ENCODE measurements at regions not wholly inside any gene's neighbourhood (a gene's known extent, or its start where the extent isn't known, plus 50 kb on each side); places are given as distances from the start of the nearest gene placed in this dataset.

GRCh38 chr18:67194886-67195285, 321.6 kb downstream of the DSEL start:
- Histone ChIP-seq H3K4me3 (replicated peaks in 1 of 3; ENCODE audit: low read depth in 2 of 3, low read length in 3 of 3) (no peak overlapping the region), H3K9me3 (replicated peaks in 1 of 2; ENCODE audit: control insufficient read depth in 1 of 2, insufficient read depth in 1 of 2, low read length in 2 of 2) (no peaks in the 10 kb centered on the region), H3K79me2 (ENCODE audit: insufficient read depth, low read length) (no peaks in the 10 kb centered on the region), H3K27ac (ENCODE audit: low read depth in 1 of 2, low read length in 2 of 2) (no peak overlapping the region), H3K4me2 (replicated peaks; ENCODE audit: extremely low read depth, low read length, poor library complexity, severe bottlenecking) (no peak overlapping the region), H3K27me3 (ENCODE audit: control insufficient read depth in 2 of 2, insufficient read depth in 2 of 2, low read length in 2 of 2) (no peaks in the 10 kb centered on the region), H3K4me1 (ENCODE audit: control insufficient read depth in 1 of 2, insufficient read depth in 2 of 2, low read length in 2 of 2) (no peaks in the 10 kb centered on the region), H3K9ac (ENCODE audit: insufficient read depth, low read length, poor library complexity, severe bottlenecking) (no peak overlapping the region), H2AFZ (ENCODE audit: insufficient read depth, low read depth, low read length, poor library complexity, severe bottlenecking) (no peak overlapping the region), H4K20me1 (ENCODE audit: insufficient read depth, low read length) (no peaks in the 10 kb centered on the region), H3K36me3 (replicated peaks in 1 of 2; ENCODE audit: control insufficient read depth in 1 of 2, insufficient read depth in 2 of 2, low read length in 2 of 2) (no peaks in the 10 kb centered on the region)
- Mint-ChIP-seq H3K9me3 (no peaks in the 10 kb centered on the region), H3K36me3 (no peaks in the 10 kb centered on the region), H3K27me3 (ENCODE audit: low read depth in 3 of 3) (peaks cover 2 to 7% (median 3%) of the 10 kb centered on the region in 3 donors), H3K4me3 (no peak overlapping the region), H3K4me1 (no peaks in the 10 kb centered on the region), H3K27ac (no peak overlapping the region)
- intact Hi-C loops (cut with micrococcal nuclease): no loop called here
- no peak for DNase-seq
- WGBS (ENCODE audit: insufficient coverage): 0% methylated on average over 2 of the region's 5 CpGs
- no peak for TF ChIP-seq CTCF (IDR thresholded peaks at IDR 0.05)

GRCh38 chr18:67192535-67192934, 324.0 kb downstream of the DSEL start:
- Mint-ChIP-seq H3K27me3 (ENCODE audit: low read depth in 3 of 3) (peaks cover 0 to 7% (median 1%) of the 10 kb centered on the region in 3 donors), H3K27ac (no peak overlapping the region), H3K9me3 (no peaks in the 10 kb centered on the region), H3K4me3 (no peak overlapping the region), H3K36me3 (no peaks in the 10 kb centered on the region), H3K4me1 (no peaks in the 10 kb centered on the region)
- H3K9ac ChIP-seq (ENCODE audit: insufficient read depth, low read length, poor library complexity, severe bottlenecking): no peak overlapping the region
- H3K4me3 ChIP-seq (replicated peaks in 1 of 3; ENCODE audit: low read depth in 2 of 3, low read length in 3 of 3): no peak overlapping the region
- H3K27me3 ChIP-seq (ENCODE audit: control insufficient read depth in 2 of 2, insufficient read depth in 2 of 2, low read length in 2 of 2): no peaks in the 10 kb centered on the region
- no peaks in the 10 kb centered on the region for H3K79me2 ChIP-seq (ENCODE audit: insufficient read depth, low read length)
- H3K4me2 ChIP-seq (replicated peaks; ENCODE audit: extremely low read depth, low read length, poor library complexity, severe bottlenecking): no peak overlapping the region
- DNase-seq: no peak
- H4K20me1 ChIP-seq (ENCODE audit: insufficient read depth, low read length): no peaks in the 10 kb centered on the region
- H3K9me3 ChIP-seq (replicated peaks in 1 of 2; ENCODE audit: control insufficient read depth in 1 of 2, insufficient read depth in 1 of 2, low read length in 2 of 2): no peaks in the 10 kb centered on the region
- H3K36me3 ChIP-seq (replicated peaks in 1 of 2; ENCODE audit: control insufficient read depth in 1 of 2, insufficient read depth in 2 of 2, low read length in 2 of 2): no peaks in the 10 kb centered on the region
- no peak overlapping the region for H2AFZ ChIP-seq (ENCODE audit: insufficient read depth, low read depth, low read length, poor library complexity, severe bottlenecking)
- 84% methylated on average over 3 of the region's 5 CpGs for WGBS (ENCODE audit: insufficient coverage)
- intact Hi-C loops (cut with micrococcal nuclease): no loop called here
- H3K4me1 ChIP-seq (ENCODE audit: control insufficient read depth in 1 of 2, insufficient read depth in 2 of 2, low read length in 2 of 2): no peaks in the 10 kb centered on the region
- TF ChIP-seq CTCF (IDR thresholded peaks at IDR 0.05): no peak
- no peak overlapping the region for H3K27ac ChIP-seq (ENCODE audit: low read depth in 1 of 2, low read length in 2 of 2)
